ENCODE measurements at regions not wholly inside any gene's neighbourhood (a gene's known extent, or its start where the extent isn't known, plus 50 kb on each side); places are given as distances from the start of the nearest gene placed in this dataset.

GRCh38 chr13:40348096-40348679 lies 318.3 kb downstream of the FOXO1 start:
- Histone ChIP-seq H3K4ac (ENCODE audit: low read depth in 1 of 2, low read length in 2 of 2) (no peak overlapping the region), H3K14ac (ENCODE audit: low read length in 2 of 2) (no peak overlapping the region), H3K4me2 (ENCODE audit: low read length, poor library complexity, severe bottlenecking) (no peak overlapping the region), H3K27ac (ENCODE audit: low read length, poor library complexity, severe bottlenecking) (no peak overlapping the region), H2BK120ac (ENCODE audit: low read depth, low read length) (no peak overlapping the region), H2BK5ac (ENCODE audit: low read depth, low read length, poor library complexity, severe bottlenecking) (no peak overlapping the region), H2AK5ac (ENCODE audit: low read length, severe bottlenecking) (no peak overlapping the region), H2BK12ac (ENCODE audit: low read length in 2 of 2) (no peak overlapping the region), H2AFZ (ENCODE audit: low read depth, low read length) (no peak overlapping the region), H3K27me3 (ENCODE audit: control insufficient read depth in 1 of 2, insufficient read depth in 1 of 2, low read length in 2 of 2) (peaks cover 0 to 3% of the 10 kb centered on the region in 2 experiments), H3K36me3 (ENCODE audit: control insufficient read depth in 1 of 2, insufficient read depth in 2 of 2, low read depth in 1 of 2, low read length in 2 of 2) (no peaks in the 10 kb centered on the region), H3K4me3 (ENCODE audit: insufficient read depth in 1 of 2, low read depth in 1 of 2, low read length in 2 of 2) (no peak overlapping the region), H3K79me1 (replicated peaks; ENCODE audit: low read length, poor library complexity, severe bottlenecking) (no peaks in the 10 kb centered on the region), H4K91ac (ENCODE audit: low read length) (no peak overlapping the region), H3K23ac (ENCODE audit: low read length in 2 of 2) (no peak overlapping the region), H3K9me3 (ENCODE audit: control insufficient read depth, low read length) (no peaks in the 10 kb centered on the region), H2BK15ac (ENCODE audit: low read depth, poor library complexity, severe bottlenecking) (no peak overlapping the region), H3K18ac (ENCODE audit: low read depth in 1 of 2, low read length in 2 of 2) (no peak overlapping the region), H4K8ac (ENCODE audit: low read length) (no peak overlapping the region), H3K9ac (ENCODE audit: low read length) (no peak overlapping the region), H3K4me1 (ENCODE audit: control insufficient read depth, insufficient read depth, low read depth, low read length) (peaks cover 6% of the 10 kb centered on the region)
- 49% methylated on average over 7 of the region's 7 CpGs for WGBS
- no peak for DNase-seq

- peaks cover 6% of the 10 kb centered on the region for H3K4me1 ChIP-seq (ENCODE audit: control insufficient read depth, insufficient read depth, low read depth, low read length)
- H2BK5ac ChIP-seq (ENCODE audit: low read depth, low read length, poor library complexity, severe bottlenecking) = no peak overlapping the region
- H3K79me1 ChIP-seq (replicated peaks; ENCODE audit: low read length, poor library complexity, severe bottlenecking) = no peaks in the 10 kb centered on the region
- no peaks in the 10 kb centered on the region for H3K36me3 ChIP-seq (ENCODE audit: control insufficient read depth in 1 of 2, insufficient read depth in 2 of 2, low read depth in 1 of 2, low read length in 2 of 2)
- peaks cover 0 to 3% of the 10 kb centered on the region in 2 experiments for H3K27me3 ChIP-seq (ENCODE audit: control insufficient read depth in 1 of 2, insufficient read depth in 1 of 2, low read length in 2 of 2)
- H2AFZ ChIP-seq (ENCODE audit: low read depth, low read length) = no peak overlapping the region
- H3K23ac ChIP-seq (ENCODE audit: low read length in 2 of 2) = no peak overlapping the region
- H3K9me3 ChIP-seq (ENCODE audit: control insufficient read depth, low read length) = no peaks in the 10 kb centered on the region
- WGBS = 96% methylated on average over 9 of the region's 10 CpGs
- H4K8ac ChIP-seq (ENCODE audit: low read length) = no peak overlapping the region
- no peak overlapping the region for H4K91ac ChIP-seq (ENCODE audit: low read length)
- no peak overlapping the region for H3K18ac ChIP-seq (ENCODE audit: low read depth in 1 of 2, low read length in 2 of 2)
- H3K27ac ChIP-seq (ENCODE audit: low read length, poor library complexity, severe bottlenecking) = no peak overlapping the region
- H2BK120ac ChIP-seq (ENCODE audit: low read depth, low read length) = no peak overlapping the region
- no peak overlapping the region for H3K14ac ChIP-seq (ENCODE audit: low read length in 2 of 2)
- H2AK5ac ChIP-seq (ENCODE audit: low read length, severe bottlenecking) = no peak overlapping the region
- H2BK12ac ChIP-seq (ENCODE audit: low read length in 2 of 2) = no peak overlapping the region
- H2BK15ac ChIP-seq (ENCODE audit: low read depth, poor library complexity, severe bottlenecking) = no peak overlapping the region
- no peak for DNase-seq
- no peak overlapping the region for H3K9ac ChIP-seq (ENCODE audit: low read length)
- no peak overlapping the region for H3K4me2 ChIP-seq (ENCODE audit: low read length, poor library complexity, severe bottlenecking)
- H3K4me3 ChIP-seq (ENCODE audit: insufficient read depth in 1 of 2, low read depth in 1 of 2, low read length in 2 of 2) = no peak overlapping the region
- no peak overlapping the region for H3K4ac ChIP-seq (ENCODE audit: low read depth in 1 of 2, low read length in 2 of 2)
Measured at GRCh38 chr13:40350283-40350992, 316.0 kb downstream of the FOXO1 start.

GRCh38 chr13:40351537-40352379 lies 314.7 kb downstream of the FOXO1 start:
- H3K14ac ChIP-seq (ENCODE audit: low read length in 2 of 2) = no peak overlapping the region
- 82% methylated on average over 9 of the region's 9 CpGs for WGBS
- H3K27me3 ChIP-seq (ENCODE audit: control insufficient read depth in 1 of 2, insufficient read depth in 1 of 2, low read length in 2 of 2) = peaks cover 0 to 3% of the 10 kb centered on the region in 2 experiments
- no peaks in the 10 kb centered on the region for H3K79me1 ChIP-seq (replicated peaks; ENCODE audit: low read length, poor library complexity, severe bottlenecking)
- peaks cover 6% of the 10 kb centered on the region for H3K4me1 ChIP-seq (ENCODE audit: control insufficient read depth, insufficient read depth, low read depth, low read length)
- H2BK5ac ChIP-seq (ENCODE audit: low read depth, low read length, poor library complexity, severe bottlenecking) = no peak overlapping the region
- H2AK5ac ChIP-seq (ENCODE audit: low read length, severe bottlenecking) = no peak overlapping the region
- no peaks in the 10 kb centered on the region for H3K36me3 ChIP-seq (ENCODE audit: control insufficient read depth in 1 of 2, insufficient read depth in 2 of 2, low read depth in 1 of 2, low read length in 2 of 2)
- no peak overlapping the region for H3K4me3 ChIP-seq (ENCODE audit: insufficient read depth in 1 of 2, low read depth in 1 of 2, low read length in 2 of 2)
- no peak overlapping the region for H2BK15ac ChIP-seq (ENCODE audit: low read depth, poor library complexity, severe bottlenecking)
- H3K27ac ChIP-seq (ENCODE audit: low read length, poor library complexity, severe bottlenecking) = no peak overlapping the region
- no peak overlapping the region for H2AFZ ChIP-seq (ENCODE audit: low read depth, low read length)
- H3K4ac ChIP-seq (ENCODE audit: low read depth in 1 of 2, low read length in 2 of 2) = no peak overlapping the region
- no peak overlapping the region for H2BK120ac ChIP-seq (ENCODE audit: low read depth, low read length)
- no peak overlapping the region for H4K91ac ChIP-seq (ENCODE audit: low read length)
- no peak overlapping the region for H3K9ac ChIP-seq (ENCODE audit: low read length)
- H3K9me3 ChIP-seq (ENCODE audit: control insufficient read depth, low read length) = no peaks in the 10 kb centered on the region
- no peak overlapping the region for H3K23ac ChIP-seq (ENCODE audit: low read length in 2 of 2)
- H4K8ac ChIP-seq (ENCODE audit: low read length) = no peak overlapping the region
- H3K18ac ChIP-seq (ENCODE audit: low read depth in 1 of 2, low read length in 2 of 2) = no peak overlapping the region
- no peak overlapping the region for H3K4me2 ChIP-seq (ENCODE audit: low read length, poor library complexity, severe bottlenecking)
- no peak for DNase-seq
- no peak overlapping the region for H2BK12ac ChIP-seq (ENCODE audit: low read length in 2 of 2)

- no peak overlapping the region for H3K14ac ChIP-seq (ENCODE audit: low read length in 2 of 2)
- no peaks in the 10 kb centered on the region for H3K36me3 ChIP-seq (ENCODE audit: control insufficient read depth in 1 of 2, insufficient read depth in 2 of 2, low read depth in 1 of 2, low read length in 2 of 2)
- no peak overlapping the region for H2BK5ac ChIP-seq (ENCODE audit: low read depth, low read length, poor library complexity, severe bottlenecking)
- no peaks in the 10 kb centered on the region for H3K9me3 ChIP-seq (ENCODE audit: control insufficient read depth, low read length)
- WGBS = 82% methylated on average over 9 of the region's 9 CpGs
- no peak for DNase-seq
- H2BK120ac ChIP-seq (ENCODE audit: low read depth, low read length) = no peak overlapping the region
- no peak overlapping the region for H4K8ac ChIP-seq (ENCODE audit: low read length)
- H3K4me2 ChIP-seq (ENCODE audit: low read length, poor library complexity, severe bottlenecking) = no peak overlapping the region
- no peaks in the 10 kb centered on the region for H3K79me1 ChIP-seq (replicated peaks; ENCODE audit: low read length, poor library complexity, severe bottlenecking)
- H3K4ac ChIP-seq (ENCODE audit: low read depth in 1 of 2, low read length in 2 of 2) = no peak overlapping the region
- H3K9ac ChIP-seq (ENCODE audit: low read length) = no peak overlapping the region
- no peak overlapping the region for H2BK15ac ChIP-seq (ENCODE audit: low read depth, poor library complexity, severe bottlenecking)
- H4K91ac ChIP-seq (ENCODE audit: low read length) = no peak overlapping the region
- H3K23ac ChIP-seq (ENCODE audit: low read length in 2 of 2) = no peak overlapping the region
- no peak overlapping the region for H2AK5ac ChIP-seq (ENCODE audit: low read length, severe bottlenecking)
- no peak overlapping the region for H3K4me3 ChIP-seq (ENCODE audit: insufficient read depth in 1 of 2, low read depth in 1 of 2, low read length in 2 of 2)
- H3K27ac ChIP-seq (ENCODE audit: low read length, poor library complexity, severe bottlenecking) = no peak overlapping the region
- H3K4me1 ChIP-seq (ENCODE audit: control insufficient read depth, insufficient read depth, low read depth, low read length) = peaks cover 6% of the 10 kb centered on the region
- H3K18ac ChIP-seq (ENCODE audit: low read depth in 1 of 2, low read length in 2 of 2) = no peak overlapping the region
- H2AFZ ChIP-seq (ENCODE audit: low read depth, low read length) = no peak overlapping the region
- H2BK12ac ChIP-seq (ENCODE audit: low read length in 2 of 2) = no peak overlapping the region
- H3K27me3 ChIP-seq (ENCODE audit: control insufficient read depth in 1 of 2, insufficient read depth in 1 of 2, low read length in 2 of 2) = peaks cover 0 to 3% of the 10 kb centered on the region in 2 experiments
Measured at GRCh38 chr13:40352380-40352778, 314.1 kb downstream of the FOXO1 start.
